Endothelial cell of umbilical vein (primary cell): ENCODE measurements at regions not wholly inside any gene's neighbourhood (a gene's known extent, or its start where the extent isn't known, plus 50 kb on each side); places are given as distances from the start of the nearest gene placed in this dataset.

Experiments used
- BruUV-seq: library from RNA; stranded (reverse); fragments of 400-500 nt; replicated peaks from 2 replicates; lab custom pipeline; 2021; lab: Mats Ljungman, UMichigan
- CTCF ChIA-PET: fragments of 300-600, 350-600 bp; sonication (Branson Sonifier 250); formaldehyde crosslinking; loops from one replicate; lab custom pipeline; 2021; ENCODE audit warnings: antibody characterized with exemption, inconsistent platforms; lab: Charles Lee
- POLR2A ChIA-PET: fragments of 300-600, 350-600 bp; sonication (Branson Sonifier 250); formaldehyde crosslinking; loops from one replicate; lab custom pipeline; 2021; ENCODE audit warnings: antibody characterized with exemption, inconsistent platforms; lab: Charles Lee
- DNase-seq: peaks from one replicate; pipeline ENCODE4 v3.0.0-alpha.2; 2011; ENCODE audit warnings: low read depth, low spot score
- FAIRE-seq: peaks from 2 replicates; lab custom pipeline; 2011; peaks lifted over from hg19 to GRCh38; lab: Jason Lieb, UNC
- H2AFZ ChIP-seq: 2 replicates; pipeline ENCODE4 v1.6.0; 2012; ENCODE audit warnings: low read depth, low read length, control low read depth, inconsistent platforms
- H3K27ac ChIP-seq: 2 replicates; pipeline ENCODE4 v1.5.1; 2011; ENCODE audit warnings: low read depth, mild to moderate bottlenecking, control low read depth, low read length, moderate library complexity; ENCODE audit not compliant: insufficient read depth
- H3K27me3 ChIP-seq, 2 experiments: 2 replicates each; pipeline versions ENCODE4 v1.6.0 to v1.6.1; 2011; ENCODE audit warnings: low read length in 2 of 2, mixed read lengths in 1 of 2; ENCODE audit not compliant: control insufficient read depth in 2 of 2, insufficient read depth in 2 of 2
- H3K36me3 ChIP-seq, 2 experiments: 2 replicates in 1 of 2; 3 replicates in 1 of 2; pipeline ENCODE4 v1.5.1; 2011; ENCODE audit warnings: low read length in 2 of 2, mild to moderate bottlenecking in 1 of 2, moderate library complexity in 1 of 2; ENCODE audit not compliant: control insufficient read depth in 2 of 2, insufficient read depth in 2 of 2; ENCODE audit errors: extremely low read depth in 1 of 2
- H3K4me1 ChIP-seq: 3 replicates; pipeline ENCODE4 v1.5.1; 2011; ENCODE audit warnings: mild to moderate bottlenecking, low read length; ENCODE audit not compliant: control insufficient read depth, insufficient read depth; ENCODE audit errors: extremely low read depth
- H3K4me2 ChIP-seq: 2 replicates; pipeline ENCODE4 v1.6.1; 2011; ENCODE audit warnings: low read length, control low read depth, mixed read lengths; ENCODE audit not compliant: insufficient read depth
- H3K4me3 ChIP-seq, 3 experiments: fragments of 200-600 bp in 1 of 3; sonication (generic), shearing (Covaris generic) in 1 of 3; replicated peaks in 1 of 3; 2 replicates each; pipeline ENCODE4 v1.5.1; 2011 to 2016; ENCODE audit warnings: control low read depth in 3 of 3, low read length in 3 of 3, mild to moderate bottlenecking in 2 of 3, inconsistent platforms in 1 of 3, low read depth in 1 of 3, moderate library complexity in 1 of 3; ENCODE audit not compliant: insufficient read depth in 1 of 3
- H3K79me2 ChIP-seq: 2 replicates; pipeline ENCODE4 v1.6.0; 2012; ENCODE audit warnings: low read length, inconsistent platforms; ENCODE audit not compliant: control insufficient read depth, insufficient read depth
- H3K9ac ChIP-seq: replicated peaks from 2 replicates; pipeline ENCODE3; 2011; ENCODE audit warnings: low read length, control low read depth; ENCODE audit not compliant: insufficient read depth; ENCODE audit errors: extremely low read depth
- H3K9me1 ChIP-seq: replicated peaks from 3 replicates; pipeline ENCODE4 v1.6.0; 2011; ENCODE audit warnings: mild to moderate bottlenecking, low read length; ENCODE audit not compliant: control insufficient read depth, insufficient read depth; ENCODE audit errors: extremely low read depth
- H3K9me3 ChIP-seq: replicated peaks from 2 replicates; pipeline ENCODE4 v1.5.1; 2012; ENCODE audit warnings: low read length, inconsistent platforms; ENCODE audit not compliant: control insufficient read depth, insufficient read depth
- H4K20me1 ChIP-seq: replicated peaks from 2 replicates; pipeline ENCODE3; 2011; ENCODE audit warnings: mild to moderate bottlenecking, low read length; ENCODE audit not compliant: control insufficient read depth, insufficient read depth; ENCODE audit errors: extremely low read depth
- EZH2 ChIP-seq: IDR thresholded peaks from 2 replicates; pipeline ENCODE4 v1.6.1; 2012; ENCODE audit warnings: borderline replicate concordance, low read depth, mild to moderate bottlenecking, moderate library complexity, low read length, inconsistent platforms; ENCODE audit not compliant: severe bottlenecking
- FOS ChIP-seq: IDR thresholded peaks from 2 replicates; pipeline ENCODE4 v1.6.1; 2011; ENCODE audit warnings: mild to moderate bottlenecking, low read length, moderate library complexity, borderline replicate concordance; ENCODE audit not compliant: insufficient read depth
- GATA2 ChIP-seq: IDR thresholded peaks from 2 replicates; pipeline ENCODE4 v1.7.0; 2011; ENCODE audit warnings: low read depth, mild to moderate bottlenecking, moderate library complexity, mixed read lengths, low read length; ENCODE audit not compliant: insufficient read length, insufficient read depth
- JUN ChIP-seq: IDR thresholded peaks from 2 replicates; pipeline ENCODE4 v1.6.1; 2011; ENCODE audit warnings: borderline replicate concordance, low read depth; ENCODE audit not compliant: insufficient read length, insufficient read depth
- MYC ChIP-seq: IDR thresholded peaks from one replicate; pipeline ENCODE4 v1.6.1; 2011; ENCODE audit warnings: mild to moderate bottlenecking, low read depth, low read length
- POLR2A ChIP-seq: IDR thresholded peaks from 2 replicates; pipeline ENCODE4 v1.6.1; 2012; ENCODE audit warnings: low read depth, mild to moderate bottlenecking, control low read depth, low read length
- POLR2AphosphoS5 ChIP-seq: IDR thresholded peaks from 2 replicates; pipeline ENCODE4 v1.6.1; 2012; ENCODE audit warnings: low read depth, mild to moderate bottlenecking, control low read depth, low read length, moderate library complexity; ENCODE audit not compliant: insufficient read depth
- dilution Hi-C: fragments of 300-500 bp; cut with MboI; formaldehyde crosslinking; loops from one replicate; pipeline ENCODE4 v1.15.0; 2019; ENCODE audit warnings: low sequenced_read_pairs; ENCODE audit not compliant: extremely low pct_ligation_motif_present
- intact Hi-C: fragments of 100-400 bp; cut with micrococcal nuclease; formaldehyde crosslinking; loops from one replicate; pipeline ENCODE4 v1.10.0; 2022
- TF ChIP-seq, protein P1 (sequence below), 2 donors: IDR thresholded peaks; 1 replicate in 1 of 2; 2 replicates in 1 of 2; pipeline ENCODE4 v1.5.1; 2011; ENCODE audit warnings: low read length in 2 of 2, mild to moderate bottlenecking in 2 of 2, moderate library complexity in 2 of 2, control low read depth in 1 of 2, inconsistent platforms in 1 of 2, low read depth in 1 of 2; ENCODE audit not compliant: insufficient read depth in 1 of 2; ENCODE audit errors: extremely low read depth in 1 of 2
- TF ChIP-seq, protein P2 (sequence below): IDR thresholded peaks from 2 replicates; pipeline ENCODE4 v1.6.1; 2011; ENCODE audit not compliant: insufficient read depth, insufficient read length

DNA sequence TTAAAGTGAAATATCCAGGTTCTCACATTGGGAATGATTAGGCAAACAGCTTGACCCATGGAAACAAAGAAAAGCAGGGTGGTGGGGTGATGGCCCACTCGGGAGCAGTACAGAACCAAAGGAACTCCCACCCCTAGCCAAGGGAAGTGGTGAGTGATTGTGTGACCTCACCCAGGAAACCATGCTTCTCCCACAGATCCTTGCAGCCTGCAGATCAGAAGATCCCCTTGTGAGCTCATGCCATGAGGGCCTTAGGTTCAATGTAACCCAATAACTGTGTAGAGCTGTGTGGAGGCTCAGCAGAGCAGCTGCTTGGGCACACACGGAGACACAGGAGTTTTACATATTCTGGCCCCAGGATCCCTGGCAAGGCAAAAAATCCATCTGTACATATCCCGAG, 311.8 kb upstream of the DPYD start:
- BruUV-seq: no TSS peak

More for the DNA sequence above, 311.8 kb upstream of the DPYD start:
- no peak for TF ChIP-seq MYC
- TF ChIP-seq, protein P1, sequence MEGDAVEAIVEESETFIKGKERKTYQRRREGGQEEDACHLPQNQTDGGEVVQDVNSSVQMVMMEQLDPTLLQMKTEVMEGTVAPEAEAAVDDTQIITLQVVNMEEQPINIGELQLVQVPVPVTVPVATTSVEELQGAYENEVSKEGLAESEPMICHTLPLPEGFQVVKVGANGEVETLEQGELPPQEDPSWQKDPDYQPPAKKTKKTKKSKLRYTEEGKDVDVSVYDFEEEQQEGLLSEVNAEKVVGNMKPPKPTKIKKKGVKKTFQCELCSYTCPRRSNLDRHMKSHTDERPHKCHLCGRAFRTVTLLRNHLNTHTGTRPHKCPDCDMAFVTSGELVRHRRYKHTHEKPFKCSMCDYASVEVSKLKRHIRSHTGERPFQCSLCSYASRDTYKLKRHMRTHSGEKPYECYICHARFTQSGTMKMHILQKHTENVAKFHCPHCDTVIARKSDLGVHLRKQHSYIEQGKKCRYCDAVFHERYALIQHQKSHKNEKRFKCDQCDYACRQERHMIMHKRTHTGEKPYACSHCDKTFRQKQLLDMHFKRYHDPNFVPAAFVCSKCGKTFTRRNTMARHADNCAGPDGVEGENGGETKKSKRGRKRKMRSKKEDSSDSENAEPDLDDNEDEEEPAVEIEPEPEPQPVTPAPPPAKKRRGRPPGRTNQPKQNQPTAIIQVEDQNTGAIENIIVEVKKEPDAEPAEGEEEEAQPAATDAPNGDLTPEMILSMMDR (IDR thresholded peaks at IDR 0.05; ENCODE audit: extremely low read depth in 1 of 2, insufficient read depth in 1 of 2, low read depth in 1 of 2, low read length in 2 of 2): no peak
- no peak for TF ChIP-seq GATA2
- TF ChIP-seq FOS: no peak
- TF ChIP-seq EZH2: no peak
- no peak for TF ChIP-seq POLR2AphosphoS5
- TF ChIP-seq, protein P2, sequence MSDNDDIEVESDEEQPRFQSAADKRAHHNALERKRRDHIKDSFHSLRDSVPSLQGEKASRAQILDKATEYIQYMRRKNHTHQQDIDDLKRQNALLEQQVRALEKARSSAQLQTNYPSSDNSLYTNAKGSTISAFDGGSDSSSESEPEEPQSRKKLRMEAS: no peak
- no peak for TF ChIP-seq POLR2A
- no peak for TF ChIP-seq JUN
- no peaks in the 10 kb centered on the region for H3K36me3 ChIP-seq
- H3K4me1 ChIP-seq: no peaks in the 10 kb centered on the region
- H2AFZ ChIP-seq: no peak overlapping the region
- no peak overlapping the region for H3K4me3 ChIP-seq
- no peak for FAIRE-seq
- no peak overlapping the region for H3K4me2 ChIP-seq
- H3K9me3 ChIP-seq: peaks cover 1% of the 10 kb centered on the region
- ChIA-PET POLR2A (no interaction called here), CTCF (interaction anchor here (1.1 kb wide), 1 partner anchor 235 kb away, joined by 3 read pairs; no protein-coding TSS in a partner anchor)
- H3K9me1 ChIP-seq: no peaks in the 10 kb centered on the region
- H4K20me1 ChIP-seq: no peaks in the 10 kb centered on the region
- intact Hi-C loops (no loop called here), dilution Hi-C loops (no loop called here)
- H3K27me3 ChIP-seq: no peaks in the 10 kb centered on the region
- H3K27ac ChIP-seq: no peak overlapping the region
- no peak overlapping the region for H3K9ac ChIP-seq
- no peak for DNase-seq
- H3K79me2 ChIP-seq: no peaks in the 10 kb centered on the region
